Right lobe of liver (tissue), 6 donors: ENCODE measurements at regions not wholly inside any gene's neighbourhood (a gene's known extent, or its start where the extent isn't known, plus 50 kb on each side); places are given as distances from the start of the nearest gene placed in this dataset.
A peak's percentile ranks its signal among the peaks of the same experiment; 100 is the strongest.

Experiments used
- ATAC-seq, 4 donors: fragments of 200-7000 bp; cut with Tn5 transposase; one replicate each; pipeline ENCODE4 v1.9.1; 2020; ENCODE audit warnings: mild to moderate bottlenecking in 4 of 4, moderate library complexity in 4 of 4
- DNase-seq, 3 donors: peaks; one replicate each; pipeline ENCODE4 v3.0.0-alpha.2; 2020
- H3K27ac ChIP-seq, 3 donors: fragments of 200-600 bp; one replicate each; pipeline ENCODE4 v1.8.0; 2022
- H3K27me3 ChIP-seq, 2 donors: fragments of 200-600 bp; one replicate each; pipeline ENCODE4 v1.8.0; 2022
- H3K36me3 ChIP-seq, 4 donors: fragments of 200-600 bp; sonication (generic) in 1 of 4; one replicate each; pipeline versions ENCODE4 v1.5.1 to v1.8.0; 2017 to 2022; ENCODE audit warnings: control low read depth in 1 of 4
- H3K4me1 ChIP-seq, 4 donors: fragments of 200-600 bp; sonication (generic) in 1 of 4; one replicate each; pipeline versions ENCODE4 v1.5.1 to v1.8.0; 2017 to 2022; ENCODE audit warnings: control low read depth in 1 of 4
- H3K4me3 ChIP-seq, 3 donors: fragments of 200-600 bp; one replicate each; pipeline ENCODE4 v1.8.0; 2022
- H3K9me3 ChIP-seq, 4 donors: fragments of 200-600 bp; sonication (generic) in 1 of 4; one replicate each; pipeline versions ENCODE4 v1.5.1 to v1.8.0; 2017 to 2022; ENCODE audit warnings: control low read depth in 1 of 4
- POLR2A ChIP-seq: fragments of 450-650 bp; IDR thresholded peaks from one replicate; pipeline ENCODE4 v1.6.1; 2017; ENCODE audit warnings: antibody characterized with exemption, mild to moderate bottlenecking
- WGBS: methylation state at CpG from one replicate; pipeline ENCODE4 v1.1.6; 2018; ENCODE audit warnings: low coverage, low lambda C conversion rate; ENCODE audit not compliant: insufficient coverage; ENCODE audit errors: missing lambda C conversion rate; 5-methylcytosine and 5-hydroxymethylcytosine counted together
- intact Hi-C, 2 donors: fragments of 100-400 bp; cut with DNase I; formaldehyde crosslinking; loops; one replicate each; pipeline versions ENCODE4 v1.11.2 to v1.14.1; 2022
- TF ChIP-seq, protein P1 (sequence below), 4 donors: fragments of 200-600 bp in 3 of 4; fragments of 450-650 bp in 1 of 4; IDR thresholded peaks; one replicate each; pipeline versions ENCODE4 v1.5.1 to v1.8.0; 2016 to 2022; ENCODE audit warnings: antibody characterized with exemption in 4 of 4, mild to moderate bottlenecking in 2 of 4
- donor health status: DM: no; HTN: yes; CAD: no.
- donor health status: DM: no; HTN: no; CAD: no.
- donor health status: DM: no; HTN: no; CAD: no.
- donor health status: DM: no; HTN: yes; CAD: no.
- donor health status: DM: no; HTN: yes; CAD: no.

DNA sequence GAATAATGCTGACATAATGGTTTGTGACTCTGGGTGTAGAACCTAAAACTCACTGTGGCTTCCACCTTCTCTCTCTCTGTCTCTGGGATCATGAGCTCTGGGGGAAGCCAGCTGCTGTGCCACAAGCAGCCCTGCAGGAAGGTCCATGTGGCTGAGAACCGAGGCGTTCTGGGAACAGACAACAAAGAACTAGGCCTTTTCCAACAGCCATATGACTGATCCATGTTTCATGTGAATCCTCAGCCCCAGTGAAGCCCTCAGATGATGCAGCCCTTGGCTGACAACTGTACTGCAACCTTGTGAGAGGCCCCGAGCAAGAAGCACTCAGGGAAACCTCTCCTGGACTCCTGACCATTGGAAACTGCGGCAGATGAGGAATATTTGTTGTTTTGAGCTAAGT is 56.6 kb downstream of the HLA-G start:
- Histone ChIP-seq H3K27me3 (no peaks in the 10 kb centered on the region), H3K9me3 (no peaks in the 10 kb centered on the region), H3K4me1 (peaks cover 0 to 7% (median 0%) of the 10 kb centered on the region in 4 donors), H3K4me3 (no peak overlapping the region), H3K27ac (no peak overlapping the region), H3K36me3 (no peaks in the 10 kb centered on the region)
- TF ChIP-seq POLR2A, result no peak
- TF ChIP-seq, protein P1, sequence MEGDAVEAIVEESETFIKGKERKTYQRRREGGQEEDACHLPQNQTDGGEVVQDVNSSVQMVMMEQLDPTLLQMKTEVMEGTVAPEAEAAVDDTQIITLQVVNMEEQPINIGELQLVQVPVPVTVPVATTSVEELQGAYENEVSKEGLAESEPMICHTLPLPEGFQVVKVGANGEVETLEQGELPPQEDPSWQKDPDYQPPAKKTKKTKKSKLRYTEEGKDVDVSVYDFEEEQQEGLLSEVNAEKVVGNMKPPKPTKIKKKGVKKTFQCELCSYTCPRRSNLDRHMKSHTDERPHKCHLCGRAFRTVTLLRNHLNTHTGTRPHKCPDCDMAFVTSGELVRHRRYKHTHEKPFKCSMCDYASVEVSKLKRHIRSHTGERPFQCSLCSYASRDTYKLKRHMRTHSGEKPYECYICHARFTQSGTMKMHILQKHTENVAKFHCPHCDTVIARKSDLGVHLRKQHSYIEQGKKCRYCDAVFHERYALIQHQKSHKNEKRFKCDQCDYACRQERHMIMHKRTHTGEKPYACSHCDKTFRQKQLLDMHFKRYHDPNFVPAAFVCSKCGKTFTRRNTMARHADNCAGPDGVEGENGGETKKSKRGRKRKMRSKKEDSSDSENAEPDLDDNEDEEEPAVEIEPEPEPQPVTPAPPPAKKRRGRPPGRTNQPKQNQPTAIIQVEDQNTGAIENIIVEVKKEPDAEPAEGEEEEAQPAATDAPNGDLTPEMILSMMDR (IDR thresholded peaks at IDR 0.05), result no peak
- WGBS, result 45% methylated on average over 2 of the region's 4 CpGs
- intact Hi-C loops, result no loop called here
- no peak for ATAC-seq
- no peak for DNase-seq

DNA sequence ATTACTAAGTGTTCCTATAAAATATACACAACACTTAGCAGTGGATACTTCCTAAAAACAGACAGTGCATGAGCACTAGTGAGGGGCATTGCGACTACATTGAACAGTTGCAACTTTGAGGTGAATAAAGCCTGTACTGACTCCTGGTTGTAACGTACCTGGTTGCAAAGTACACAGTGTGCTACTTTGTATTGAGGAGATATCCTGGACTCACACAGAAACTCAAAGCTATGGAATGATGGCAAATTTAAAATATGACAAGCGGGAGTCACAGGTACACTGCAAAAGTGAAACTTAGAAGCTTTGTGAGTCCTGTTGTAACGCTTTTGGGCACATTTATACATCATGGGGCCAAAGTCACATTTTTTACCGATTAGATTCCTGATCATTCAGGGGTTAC is 55.6 kb upstream of the HLA-A start:
- no peak for DNase-seq
- no peak for TF ChIP-seq POLR2A
- TF ChIP-seq, protein P1 (IDR thresholded peaks at IDR 0.05), result no peak
- Histone ChIP-seq H3K9me3 (no peaks in the 10 kb centered on the region), H3K27ac (peak overlapping the region; percentile 73 to 91 (median 87)), H3K4me1 (peaks cover 0 to 7% (median 0%) of the 10 kb centered on the region in 4 donors), H3K4me3 (peak overlapping the region; percentile 64 to 72 (median 65)), H3K36me3 (no peaks in the 10 kb centered on the region), H3K27me3 (no peaks in the 10 kb centered on the region)
- ATAC-seq, result peak in 3 of 4 donors; percentile 4 to 7 (median 4)
- intact Hi-C loops, result no loop called here
- WGBS, result 12% methylated on average over 5 of the region's 5 CpGs

DNA sequence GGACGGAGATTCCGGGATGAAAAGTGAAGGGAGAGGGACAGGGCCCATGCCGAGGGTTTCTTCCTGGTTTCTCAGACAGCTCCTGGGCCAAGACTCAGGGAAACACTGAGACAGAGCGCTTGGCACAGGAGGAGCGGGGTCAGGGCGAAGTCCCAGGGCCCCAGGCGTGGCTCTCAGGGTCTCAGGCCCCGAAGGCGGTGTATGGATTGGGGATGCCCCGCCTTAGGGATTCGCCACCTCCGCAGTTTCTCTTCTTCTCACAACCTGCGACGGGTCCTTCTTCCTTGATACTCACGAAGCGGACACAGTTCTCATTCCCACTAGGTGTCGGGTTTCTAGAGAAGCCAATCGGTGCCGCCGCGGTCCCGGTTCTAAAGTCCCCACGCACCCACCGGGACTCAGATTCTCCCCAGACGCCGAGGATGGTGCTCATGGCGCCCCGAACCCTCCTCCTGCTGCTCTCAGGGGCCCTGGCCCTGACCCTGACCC is 55.0 kb upstream of the HLA-A start:
- peak overlapping the region; percentile 73 to 91 (median 87) for H3K27ac ChIP-seq
- no peaks in the 10 kb centered on the region for H3K36me3 ChIP-seq
- peaks cover 0 to 7% (median 0%) of the 10 kb centered on the region in 4 donors for H3K4me1 ChIP-seq
- TF ChIP-seq POLR2A, result no peak
- intact Hi-C loops, result no loop called here
- under 1% methylated on average over 10 of the region's 28 CpGs for WGBS
- no peaks in the 10 kb centered on the region for H3K9me3 ChIP-seq
- DNase-seq (peak in 2 of 3 donors; percentile 57 to 69), ATAC-seq (peak; percentile 48 to 63 (median 60))
- peak overlapping the region; percentile 64 to 72 (median 65) for H3K4me3 ChIP-seq
- no peaks in the 10 kb centered on the region for H3K27me3 ChIP-seq

DNA sequence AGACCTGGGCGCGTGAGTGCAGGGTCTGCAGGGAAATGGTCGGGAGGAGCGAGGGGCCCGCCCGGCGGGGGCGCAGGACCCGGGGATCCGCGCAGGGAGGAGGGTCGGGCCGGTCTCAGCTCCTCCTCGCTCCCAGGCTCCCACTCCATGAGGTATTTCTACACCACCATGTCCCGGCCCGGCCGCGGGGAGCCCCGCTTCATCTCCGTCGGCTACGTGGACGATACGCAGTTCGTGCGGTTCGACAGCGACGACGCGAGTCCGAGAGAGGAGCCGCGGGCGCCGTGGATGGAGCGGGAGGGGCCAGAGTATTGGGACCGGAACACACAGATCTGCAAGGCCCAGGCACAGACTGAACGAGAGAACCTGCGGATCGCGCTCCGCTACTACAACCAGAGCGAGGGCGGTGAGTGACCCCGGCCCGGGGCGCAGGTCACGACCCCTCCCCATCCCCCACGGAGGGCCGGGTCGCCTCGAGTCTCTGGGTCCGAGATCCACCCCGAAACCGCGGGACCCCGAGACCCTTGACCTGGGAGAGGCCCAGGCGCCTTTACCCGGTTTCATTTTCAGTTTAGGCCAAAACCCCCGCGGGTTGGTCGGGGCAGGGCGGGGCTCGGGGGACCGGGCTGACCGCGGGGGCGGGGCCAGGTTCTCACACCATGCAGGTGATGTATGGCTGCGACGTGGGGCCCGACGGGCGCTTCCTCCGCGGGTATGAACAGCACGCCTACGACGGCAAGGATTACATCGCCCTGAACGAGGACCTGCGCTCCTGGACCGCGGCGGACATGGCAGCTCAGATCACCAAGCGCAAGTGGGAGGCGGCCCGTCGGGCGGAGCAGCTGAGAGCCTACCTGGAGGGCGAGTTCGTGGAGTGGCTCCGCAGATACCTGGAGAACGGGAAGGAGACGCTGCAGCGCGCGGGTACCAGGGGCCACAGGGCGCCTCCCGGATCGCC is 54.2 kb upstream of the HLA-A start:
- Histone ChIP-seq H3K27ac (peak overlapping the region; percentile 73 to 91 (median 87)), H3K27me3 (no peaks in the 10 kb centered on the region), H3K9me3 (no peaks in the 10 kb centered on the region), H3K36me3 (no peaks in the 10 kb centered on the region), H3K4me3 (peak overlapping the region; percentile 64 to 72 (median 65)), H3K4me1 (peaks cover 0 to 7% (median 0%) of the 10 kb centered on the region in 4 donors)
- 4% methylated on average over 14 of the region's 101 CpGs for WGBS
- ATAC-seq (peak; percentile 87 to 91 (median 89)), DNase-seq (peak; percentile 70 to 91 (median 90))
- TF ChIP-seq, protein P1 (IDR thresholded peaks at IDR 0.05), result no peak
- TF ChIP-seq POLR2A, result peak; percentile 59
- intact Hi-C loops, result no loop called here
